ENCODE measurements at regions not wholly inside any gene's neighbourhood (a gene's known extent, or its start where the extent isn't known, plus 50 kb on each side); places are given as distances from the start of the nearest gene placed in this dataset.

- Histone ChIP-seq H3K4me2 (ENCODE audit: control insufficient read depth, insufficient read depth) (no peak overlapping the region), H3K9ac (ENCODE audit: control insufficient read depth, insufficient read depth, low read length) (no peak overlapping the region), H3K9me3 (replicated peaks; ENCODE audit: control insufficient read depth, insufficient read depth, low read length) (no peaks in the 10 kb centered on the region), H3K36me3 (ENCODE audit: control insufficient read depth in 2 of 2, insufficient read depth in 2 of 2, low read length in 1 of 2) (no peaks in the 10 kb centered on the region), H3K27me3 (replicated peaks in 1 of 2; ENCODE audit: control insufficient read depth in 2 of 2, insufficient read depth in 2 of 2, low read length in 1 of 2) (no peaks in the 10 kb centered on the region), H3K27ac (ENCODE audit: control insufficient read depth, insufficient read depth) (no peak overlapping the region), H2AFZ (ENCODE audit: control insufficient read depth, low read depth, low read length) (no peak overlapping the region), H4K20me1 (ENCODE audit: control insufficient read depth, insufficient read depth) (no peaks in the 10 kb centered on the region), H3K4me3 (no peak overlapping the region), H3K4me1 (ENCODE audit: control insufficient read depth, insufficient read depth, low read length) (no peaks in the 10 kb centered on the region), H3K79me2 (ENCODE audit: control insufficient read depth, insufficient read depth, low read length) (no peaks in the 10 kb centered on the region)
- SMC1A ChIA-PET (ENCODE audit: uncharacterized antibody, unreplicated experiment) = no interaction called here
- in situ Hi-C loops (cut with MboI) = no loop called here
- WGBS (ENCODE audit: insufficient coverage, insufficient replicate concordance, low lambda C conversion rate, missing lambda C conversion rate) = 70% methylated on average over 1 of the region's 1 CpG
- no peak for DNase-seq (ENCODE audit: low read depth, low spot score)
- ATAC-seq = no peak
- intact Hi-C loops (cut with micrococcal nuclease; ENCODE audit: unreplicated experiment) = no loop called here
- CTCF ChIA-PET = no interaction called here
- no TSS peak for BruUV-seq (replicated peaks)
- TF ChIP-seq E2F8 (IDR thresholded peaks at IDR 0.05; ENCODE audit: low read depth, partially characterized antibody) = no peak
- no peak for TF ChIP-seq DPF2 (IDR thresholded peaks at IDR 0.05)
- TF ChIP-seq RBBP5 (conservative IDR thresholded peaks at IDR 0.05) = no peak
- TF ChIP-seq ZBTB33 (IDR thresholded peaks at IDR 0.05) = no peak
- TF ChIP-seq ETV6 (conservative IDR thresholded peaks at IDR 0.05 in 1 of 2, IDR thresholded peaks at IDR 0.05 in 1 of 2; ENCODE audit: borderline replicate concordance in 1 of 2, low read depth in 1 of 2) = no peak
- TF ChIP-seq FOS (IDR thresholded peaks at IDR 0.05; ENCODE audit: borderline replicate concordance, extremely low read depth, insufficient read length) = no peak
- TF ChIP-seq TAF1 (IDR thresholded peaks at IDR 0.05; ENCODE audit: borderline replicate concordance, low read depth, low read length) = no peak
- no peak for TF ChIP-seq SMARCA5 (IDR thresholded peaks at IDR 0.05)
- TF ChIP-seq CHD4 (IDR thresholded peaks at IDR 0.05) = no peak
- POLR2A ChIA-PET = no interaction called here
- FAIRE-seq = no peak
- RAD21 ChIA-PET (ENCODE audit: unreplicated experiment) = no interaction called here
Observed at GRCh38 chr2:60045456-60045855, 508.0 kb downstream of the BCL11A start.

Data from GM12878 (cell line).